Retinal pigment epithelial cell (primary cell): ENCODE measurements at regions not wholly inside any gene's neighbourhood (a gene's known extent, or its start where the extent isn't known, plus 50 kb on each side); places are given as distances from the start of the nearest gene placed in this dataset.
"Not testable (repeated sequence)": the region's sequence is repeated elsewhere in the genome, so short reads cannot be mapped to it uniquely, and the experiment has no call there.

ENCODE experiments used
- DNase-seq: peaks from one replicate; pipeline ENCODE4 v3.0.0-alpha.2; 2010; ENCODE audit warnings: low read depth
- H3K4me3 ChIP-seq: 2 replicates; pipeline ENCODE4 v1.5.1; 2011; ENCODE audit warnings: mild to moderate bottlenecking, low read length, control low read depth, moderate library complexity
- CTCF ChIP-seq: conservative IDR thresholded peaks from 2 replicates; pipeline ENCODE4 v1.5.1; 2011; ENCODE audit warnings: low read depth, low read length, control low read depth, inconsistent platforms

GRCh38 chr10:62939698-62940097 lies 123.5 kb upstream of the EGR2 start:
- no peak overlapping the region for H3K4me3 ChIP-seq
- DNase-seq, result no peak
- TF ChIP-seq CTCF, result no peak

- TF ChIP-seq CTCF, result no peak
- no peak overlapping the region for H3K4me3 ChIP-seq
- DNase-seq, result no peak
Observed at GRCh38 chr10:62938672-62939071, 122.5 kb upstream of the EGR2 start.

- no peak for DNase-seq
- no peak overlapping the region for H3K4me3 ChIP-seq
- TF ChIP-seq CTCF, result no peak
Observed at GRCh38 chr10:62937674-62938073, 121.5 kb upstream of the EGR2 start.

- TF ChIP-seq CTCF, result no peak
- H3K4me3 ChIP-seq, result no peak overlapping the region
- DNase-seq, result no peak
Observed at GRCh38 chr10:62935022-62935421, 118.9 kb upstream of the EGR2 start.

- H3K4me3 ChIP-seq, result no peak overlapping the region
- no peak for TF ChIP-seq CTCF
- DNase-seq, result no peak
Observed at GRCh38 chr10:62934258-62934657, 118.1 kb upstream of the EGR2 start.

- DNase-seq, H3K4me3 ChIP-seq: not testable (repeated sequence)
Observed at GRCh38 chr10:62928763-62929162, 112.6 kb upstream of the EGR2 start.

GRCh38 chr10:62926407-62926806 lies 110.2 kb upstream of the EGR2 start:
- DNase-seq, result no peak
- TF ChIP-seq CTCF, result no peak
- no peak overlapping the region for H3K4me3 ChIP-seq

- TF ChIP-seq CTCF, result no peak
- no peak for DNase-seq
- H3K4me3 ChIP-seq, result no peak overlapping the region
Observed at GRCh38 chr10:62924344-62924748, 108.2 kb upstream of the EGR2 start.
